ENCODE measurements at regions not wholly inside any gene's neighbourhood (a gene's known extent, or its start where the extent isn't known, plus 50 kb on each side); places are given as distances from the start of the nearest gene placed in this dataset.

GRCh38 chr3:43895573-43895972 is 204.8 kb downstream of the ABHD5 start:
- Histone ChIP-seq H3K4me3 (no peak overlapping the region), H3F3A (replicated peaks; ENCODE audit: low read depth) (no peaks in the 10 kb centered on the region), H3K4me1 (ENCODE audit: insufficient read depth) (peaks cover 26% of the 10 kb centered on the region), H3K36me3 (ENCODE audit: insufficient read depth) (no peaks in the 10 kb centered on the region), H2AFZ (no peak overlapping the region), H3K27me3 (ENCODE audit: insufficient read depth) (peaks cover 11% of the 10 kb centered on the region), H3K79me2 (replicated peaks; ENCODE audit: insufficient read depth) (no peaks in the 10 kb centered on the region), H3K9me2 (ENCODE audit: insufficient read depth) (no peaks in the 10 kb centered on the region), H3K27ac (ENCODE audit: low read depth) (no peak overlapping the region), H3K4me2 (no peak overlapping the region), H4K20me1 (replicated peaks; ENCODE audit: insufficient read depth) (no peaks in the 10 kb centered on the region)
- peaks cover 14% of the 10 kb centered on the region for H3K27me3 Mint-ChIP-seq (ENCODE audit: insufficient read depth, low read depth, poor library complexity)
- TF ChIP-seq STAT1 (IDR thresholded peaks at IDR 0.05; ENCODE audit: unreplicated experiment) = no peak
- no peak for TF ChIP-seq ZNF331 (CRISPR knock-in tag; IDR thresholded peaks at IDR 0.05; ENCODE audit: low read depth)
- no peak for TF ChIP-seq CREB1 (CRISPR knock-in tag; IDR thresholded peaks at IDR 0.05; ENCODE audit: low read depth)
- no peak for TF ChIP-seq EZH2phosphoT487 (IDR thresholded peaks at IDR 0.05; ENCODE audit: unreplicated experiment)
- TF ChIP-seq, protein P1, sequence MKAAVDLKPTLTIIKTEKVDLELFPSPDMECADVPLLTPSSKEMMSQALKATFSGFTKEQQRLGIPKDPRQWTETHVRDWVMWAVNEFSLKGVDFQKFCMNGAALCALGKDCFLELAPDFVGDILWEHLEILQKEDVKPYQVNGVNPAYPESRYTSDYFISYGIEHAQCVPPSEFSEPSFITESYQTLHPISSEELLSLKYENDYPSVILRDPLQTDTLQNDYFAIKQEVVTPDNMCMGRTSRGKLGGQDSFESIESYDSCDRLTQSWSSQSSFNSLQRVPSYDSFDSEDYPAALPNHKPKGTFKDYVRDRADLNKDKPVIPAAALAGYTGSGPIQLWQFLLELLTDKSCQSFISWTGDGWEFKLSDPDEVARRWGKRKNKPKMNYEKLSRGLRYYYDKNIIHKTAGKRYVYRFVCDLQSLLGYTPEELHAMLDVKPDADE (IDR thresholded peaks at IDR 0.05) = no peak
- no peak for TF ChIP-seq ZNF114 (CRISPR knock-in tag; IDR thresholded peaks at IDR 0.05)
- TF ChIP-seq NANOG (IDR thresholded peaks at IDR 0.05; ENCODE audit: borderline replicate concordance) = no peak
- TF ChIP-seq ZNF462 (CRISPR knock-in tag; IDR thresholded peaks at IDR 0.05) = no peak
- TF ChIP-seq REST (IDR thresholded peaks at IDR 0.05; ENCODE audit: unreplicated experiment) = no peak
- TF ChIP-seq POLR2AphosphoS5 (IDR thresholded peaks at IDR 0.05; ENCODE audit: low read depth) = no peak
- TF ChIP-seq, protein P2, sequence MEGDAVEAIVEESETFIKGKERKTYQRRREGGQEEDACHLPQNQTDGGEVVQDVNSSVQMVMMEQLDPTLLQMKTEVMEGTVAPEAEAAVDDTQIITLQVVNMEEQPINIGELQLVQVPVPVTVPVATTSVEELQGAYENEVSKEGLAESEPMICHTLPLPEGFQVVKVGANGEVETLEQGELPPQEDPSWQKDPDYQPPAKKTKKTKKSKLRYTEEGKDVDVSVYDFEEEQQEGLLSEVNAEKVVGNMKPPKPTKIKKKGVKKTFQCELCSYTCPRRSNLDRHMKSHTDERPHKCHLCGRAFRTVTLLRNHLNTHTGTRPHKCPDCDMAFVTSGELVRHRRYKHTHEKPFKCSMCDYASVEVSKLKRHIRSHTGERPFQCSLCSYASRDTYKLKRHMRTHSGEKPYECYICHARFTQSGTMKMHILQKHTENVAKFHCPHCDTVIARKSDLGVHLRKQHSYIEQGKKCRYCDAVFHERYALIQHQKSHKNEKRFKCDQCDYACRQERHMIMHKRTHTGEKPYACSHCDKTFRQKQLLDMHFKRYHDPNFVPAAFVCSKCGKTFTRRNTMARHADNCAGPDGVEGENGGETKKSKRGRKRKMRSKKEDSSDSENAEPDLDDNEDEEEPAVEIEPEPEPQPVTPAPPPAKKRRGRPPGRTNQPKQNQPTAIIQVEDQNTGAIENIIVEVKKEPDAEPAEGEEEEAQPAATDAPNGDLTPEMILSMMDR (conservative IDR thresholded peaks at IDR 0.05; ENCODE audit: low read depth in 2 of 2) = no peak
- no peak for TF ChIP-seq JUNB (IDR thresholded peaks at IDR 0.05; ENCODE audit: unreplicated experiment)
- no peak for TF ChIP-seq EZH2 (IDR thresholded peaks at IDR 0.05; ENCODE audit: low read depth, unreplicated experiment)
- no peaks in the 10 kb centered on the region; the same call in 2 of the 3 replicates for H3K9me3 Mint-ChIP-seq
- H3K36me3 Mint-ChIP-seq (ENCODE audit: low read depth) = no peaks in the 10 kb centered on the region
- DNase-seq (ENCODE audit: low spot score) (no peak), ATAC-seq (no peak)
- peaks cover 25% of the 10 kb centered on the region for H3K4me1 Mint-ChIP-seq
- no peak overlapping the region for H3K27ac Mint-ChIP-seq
- H3K4me3 Mint-ChIP-seq = no peak overlapping the region
